Esophagus squamous epithelium (tissue), 4 donors: ENCODE measurements at regions not wholly inside any gene's neighbourhood (a gene's known extent, or its start where the extent isn't known, plus 50 kb on each side); places are given as distances from the start of the nearest gene placed in this dataset.

Experiments used
- CTCF ChIP-seq, 6 experiments: fragments of 450-650 bp in 4 of 6; fragments of 200-600 bp in 2 of 6; sonication (generic) in 2 of 6; IDR thresholded peaks; one replicate each; pipeline ENCODE4 v1.5.1; 2016 to 2019; ENCODE audit warnings: antibody characterized with exemption in 6 of 6, mild to moderate bottlenecking in 4 of 6, moderate library complexity in 4 of 6
- POLR2A ChIP-seq, 4 donors: fragments of 450-650 bp; IDR thresholded peaks; one replicate each; pipeline ENCODE4 v1.6.1; 2017; ENCODE audit warnings: antibody characterized with exemption in 4 of 4, mild to moderate bottlenecking in 4 of 4, moderate library complexity in 3 of 4

GRCh38 chr10:52424341-52424740 is 110.3 kb downstream of the DKK1 start:
- no peak for TF ChIP-seq CTCF (IDR thresholded peaks at IDR 0.05)
- TF ChIP-seq POLR2A (IDR thresholded peaks at IDR 0.05): no peak
